PC-9 (cell line): ENCODE measurements at regions not wholly inside any gene's neighbourhood (a gene's known extent, or its start where the extent isn't known, plus 50 kb on each side); places are given as distances from the start of the nearest gene placed in this dataset.

Experiments used
- CTCF ChIP-seq: fragments of 200-600 bp; sonication (generic); conservative IDR thresholded peaks from 2 replicates; pipeline ENCODE4 v1.6.1; 2017; ENCODE audit warnings: mixed run types, antibody characterized with exemption, mild to moderate bottlenecking, moderate library complexity
- EZH2 ChIP-seq: fragments of 200-600 bp; sonication (generic); IDR thresholded peaks from 2 replicates; pipeline ENCODE4 v1.8.0; 2017; ENCODE audit warnings: antibody characterized with exemption, low read depth

- no peak for TF ChIP-seq CTCF
- TF ChIP-seq EZH2 = no peak
Observed at GRCh38 chr1:214727274-214727673, 124.3 kb downstream of the CENPF start.
